ENCODE measurements at regions not wholly inside any gene's neighbourhood (a gene's known extent, or its start where the extent isn't known, plus 50 kb on each side); places are given as distances from the start of the nearest gene placed in this dataset.

DNA sequence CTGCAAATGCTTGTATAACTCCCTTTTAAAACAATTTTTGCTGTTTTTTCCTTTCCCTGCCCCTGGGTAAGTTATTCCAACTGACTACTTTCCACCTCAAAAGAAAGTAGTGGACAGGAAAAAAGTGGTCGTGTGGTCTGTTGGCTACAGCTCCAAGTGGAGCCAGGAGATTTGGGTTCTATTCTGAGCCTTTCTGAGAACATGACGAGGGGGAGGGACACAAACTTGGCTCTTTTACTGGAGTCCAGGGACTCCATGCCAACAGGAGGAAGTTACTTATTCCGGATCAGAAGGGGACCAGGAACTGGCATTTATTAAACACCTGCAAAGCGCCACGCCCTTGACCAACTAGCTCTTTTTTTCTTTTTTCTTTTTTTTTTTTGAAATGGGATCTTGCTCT, 79.0 kb upstream of the CAPZB start:
- Histone ChIP-seq H4K20me1 (ENCODE audit: insufficient read depth, low read length) (no peaks in the 10 kb centered on the region), H3K4me1 (ENCODE audit: insufficient read depth, low read length, poor library complexity, severe bottlenecking) (no peaks in the 10 kb centered on the region), H3K9me2 (ENCODE audit: insufficient read depth, low read length) (no peaks in the 10 kb centered on the region), H3K4me3 (ENCODE audit: low read depth, low read length, poor library complexity, severe bottlenecking) (no peak overlapping the region), H3K4me2 (ENCODE audit: low read length) (no peak overlapping the region), H3K9me3 (ENCODE audit: low read length) (no peaks in the 10 kb centered on the region), H2AFZ (ENCODE audit: low read length) (no peak overlapping the region), H3K36me3 (ENCODE audit: insufficient read depth, low read length) (no peaks in the 10 kb centered on the region), H3K79me2 (ENCODE audit: insufficient read depth, low read depth, low read length) (no peaks in the 10 kb centered on the region), H3K27ac (ENCODE audit: low read depth, low read length, poor library complexity, severe bottlenecking) (no peak overlapping the region)
- TF ChIP-seq EZH2phosphoT487 (IDR thresholded peaks at IDR 0.05; ENCODE audit: borderline replicate concordance, low read depth, low read length): no peak
- TF ChIP-seq, protein P1, sequence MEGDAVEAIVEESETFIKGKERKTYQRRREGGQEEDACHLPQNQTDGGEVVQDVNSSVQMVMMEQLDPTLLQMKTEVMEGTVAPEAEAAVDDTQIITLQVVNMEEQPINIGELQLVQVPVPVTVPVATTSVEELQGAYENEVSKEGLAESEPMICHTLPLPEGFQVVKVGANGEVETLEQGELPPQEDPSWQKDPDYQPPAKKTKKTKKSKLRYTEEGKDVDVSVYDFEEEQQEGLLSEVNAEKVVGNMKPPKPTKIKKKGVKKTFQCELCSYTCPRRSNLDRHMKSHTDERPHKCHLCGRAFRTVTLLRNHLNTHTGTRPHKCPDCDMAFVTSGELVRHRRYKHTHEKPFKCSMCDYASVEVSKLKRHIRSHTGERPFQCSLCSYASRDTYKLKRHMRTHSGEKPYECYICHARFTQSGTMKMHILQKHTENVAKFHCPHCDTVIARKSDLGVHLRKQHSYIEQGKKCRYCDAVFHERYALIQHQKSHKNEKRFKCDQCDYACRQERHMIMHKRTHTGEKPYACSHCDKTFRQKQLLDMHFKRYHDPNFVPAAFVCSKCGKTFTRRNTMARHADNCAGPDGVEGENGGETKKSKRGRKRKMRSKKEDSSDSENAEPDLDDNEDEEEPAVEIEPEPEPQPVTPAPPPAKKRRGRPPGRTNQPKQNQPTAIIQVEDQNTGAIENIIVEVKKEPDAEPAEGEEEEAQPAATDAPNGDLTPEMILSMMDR (conservative IDR thresholded peaks at IDR 0.05; ENCODE audit: low read length): no peak
- no TSS peak for BruUV-seq (replicated peaks)
- intact Hi-C loops (cut with micrococcal nuclease; ENCODE audit: unreplicated experiment): no loop called here
- no peak for DNase-seq (ENCODE audit: low spot score)
- ChIA-PET POLR2A (no interaction called here), CTCF (ENCODE audit: unreplicated experiment) (no interaction called here)

DNA sequence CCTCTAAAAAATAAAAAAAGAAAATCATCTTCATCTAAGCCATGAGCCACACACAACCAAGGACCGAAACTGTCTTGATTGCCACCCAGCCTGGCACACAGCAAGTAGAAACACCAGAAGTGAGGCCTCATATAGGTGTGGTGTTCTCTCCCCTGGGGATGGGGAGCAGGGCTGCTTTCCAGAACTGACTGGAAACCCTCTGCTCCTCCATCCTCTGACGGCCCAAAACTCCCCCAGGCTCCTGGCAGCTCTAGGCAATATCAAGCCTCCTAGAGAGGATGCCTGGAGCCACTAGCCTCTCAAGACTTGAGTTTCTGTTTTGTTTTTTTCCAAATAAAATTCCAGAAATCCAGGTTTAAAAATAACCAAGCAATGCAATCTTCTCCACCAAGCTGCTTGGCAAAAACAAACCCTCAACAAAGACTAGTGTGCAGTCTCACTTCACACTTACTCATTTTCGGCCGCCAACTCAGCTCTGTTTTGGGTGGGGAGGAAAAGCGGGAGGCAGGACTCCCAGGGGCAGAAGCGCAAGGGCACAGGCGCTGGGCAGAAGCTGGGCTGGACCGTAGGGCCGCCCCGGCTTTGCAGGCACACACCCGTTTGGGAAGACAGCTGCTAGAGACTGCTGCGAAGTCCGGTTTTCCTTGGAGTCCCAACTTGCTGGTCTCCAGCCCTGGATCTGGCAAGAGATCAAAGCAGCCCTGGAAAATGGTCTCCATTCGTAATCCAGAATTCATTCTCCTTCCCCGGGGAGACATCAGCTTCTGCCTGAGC, 78.2 kb upstream of the CAPZB start:
- DNase-seq (ENCODE audit: low spot score): no peak
- no peak for TF ChIP-seq EZH2phosphoT487 (IDR thresholded peaks at IDR 0.05; ENCODE audit: borderline replicate concordance, low read depth, low read length)
- TF ChIP-seq, protein P1 (conservative IDR thresholded peaks at IDR 0.05; ENCODE audit: low read length): no peak
- H3K27ac ChIP-seq (ENCODE audit: low read depth, low read length, poor library complexity, severe bottlenecking): no peak overlapping the region
- H3K4me2 ChIP-seq (ENCODE audit: low read length): no peak overlapping the region
- ChIA-PET POLR2A (no interaction called here), CTCF (ENCODE audit: unreplicated experiment) (no interaction called here)
- no peaks in the 10 kb centered on the region for H4K20me1 ChIP-seq (ENCODE audit: insufficient read depth, low read length)
- H2AFZ ChIP-seq (ENCODE audit: low read length): no peak overlapping the region
- intact Hi-C loops (cut with micrococcal nuclease; ENCODE audit: unreplicated experiment): no loop called here
- no peaks in the 10 kb centered on the region for H3K9me3 ChIP-seq (ENCODE audit: low read length)
- H3K4me1 ChIP-seq (ENCODE audit: insufficient read depth, low read length, poor library complexity, severe bottlenecking): no peaks in the 10 kb centered on the region
- H3K36me3 ChIP-seq (ENCODE audit: insufficient read depth, low read length): no peaks in the 10 kb centered on the region
- BruUV-seq (replicated peaks): no TSS peak
- H3K9me2 ChIP-seq (ENCODE audit: insufficient read depth, low read length): no peaks in the 10 kb centered on the region
- no peak overlapping the region for H3K4me3 ChIP-seq (ENCODE audit: low read depth, low read length, poor library complexity, severe bottlenecking)
- H3K79me2 ChIP-seq (ENCODE audit: insufficient read depth, low read depth, low read length): no peaks in the 10 kb centered on the region

DNA sequence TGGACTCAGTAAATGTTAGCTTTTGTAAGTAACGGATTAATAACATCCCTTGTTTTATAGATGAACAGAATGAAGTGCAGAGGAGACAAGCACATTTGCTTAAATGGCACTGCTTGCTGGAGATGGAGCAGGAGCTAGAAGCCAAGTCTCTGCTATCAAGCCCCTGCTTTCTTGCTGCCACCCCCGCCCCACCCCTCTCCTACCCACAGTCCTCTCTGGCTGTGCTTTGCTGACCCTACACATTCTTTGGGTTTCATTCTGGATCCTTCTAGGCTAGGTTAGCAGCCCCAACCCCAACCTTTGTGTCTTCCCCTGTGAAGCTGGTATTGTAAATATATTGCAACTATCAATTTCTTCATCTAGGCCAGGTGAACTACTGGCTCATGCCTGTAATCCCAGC, 77.5 kb upstream of the CAPZB start:
- no peak overlapping the region for H2AFZ ChIP-seq (ENCODE audit: low read length)
- intact Hi-C loops (cut with micrococcal nuclease; ENCODE audit: unreplicated experiment): no loop called here
- no peaks in the 10 kb centered on the region for H3K4me1 ChIP-seq (ENCODE audit: insufficient read depth, low read length, poor library complexity, severe bottlenecking)
- no peak overlapping the region for H3K27ac ChIP-seq (ENCODE audit: low read depth, low read length, poor library complexity, severe bottlenecking)
- no peak for TF ChIP-seq EZH2phosphoT487 (IDR thresholded peaks at IDR 0.05; ENCODE audit: borderline replicate concordance, low read depth, low read length)
- TF ChIP-seq, protein P1 (conservative IDR thresholded peaks at IDR 0.05; ENCODE audit: low read length): no peak
- H3K79me2 ChIP-seq (ENCODE audit: insufficient read depth, low read depth, low read length): no peaks in the 10 kb centered on the region
- no peak overlapping the region for H3K4me3 ChIP-seq (ENCODE audit: low read depth, low read length, poor library complexity, severe bottlenecking)
- DNase-seq (ENCODE audit: low spot score): no peak
- no TSS peak for BruUV-seq (replicated peaks)
- CTCF ChIA-PET (ENCODE audit: unreplicated experiment): no interaction called here
- no peaks in the 10 kb centered on the region for H3K9me3 ChIP-seq (ENCODE audit: low read length)
- no peaks in the 10 kb centered on the region for H4K20me1 ChIP-seq (ENCODE audit: insufficient read depth, low read length)
- no peaks in the 10 kb centered on the region for H3K9me2 ChIP-seq (ENCODE audit: insufficient read depth, low read length)
- no peaks in the 10 kb centered on the region for H3K36me3 ChIP-seq (ENCODE audit: insufficient read depth, low read length)
- POLR2A ChIA-PET: no interaction called here
- H3K4me2 ChIP-seq (ENCODE audit: low read length): no peak overlapping the region

Data from OCI-LY7 (cell line).